PC-3 (cell line): ENCODE measurements at regions not wholly inside any gene's neighbourhood (a gene's known extent, or its start where the extent isn't known, plus 50 kb on each side); places are given as distances from the start of the nearest gene placed in this dataset.

ENCODE experiments used
- ATAC-seq: fragments of 200-7000 bp; cut with Tn5 transposase; 2 replicates; pipeline ENCODE4 v1.9.1; 2020; ENCODE audit warnings: mild to moderate bottlenecking, moderate library complexity
- BruUV-seq: library from RNA; stranded (reverse); fragments of 400-500 nt; replicated peaks from 2 replicates; lab custom pipeline; 2021; lab: Mats Ljungman, UMichigan
- CTCF ChIA-PET: fragments of 300-600 bp; sonication (Branson Sonifier 250); formaldehyde crosslinking; loops from one replicate; lab custom pipeline; 2022; ENCODE audit warnings: antibody characterized with exemption; lab: Charles Lee
- POLR2A ChIA-PET: fragments of 300-600 bp; sonication (Branson Sonifier 250); formaldehyde crosslinking; loops from one replicate; lab custom pipeline; 2022; ENCODE audit warnings: antibody characterized with exemption; ENCODE audit not compliant: unreplicated experiment; lab: Charles Lee
- DNase-seq: peaks from one replicate; pipeline ENCODE4 v3.0.0-alpha.2; 2015
- H2AFZ ChIP-seq: fragments of 300-600 bp; sonication (generic); 2 replicates; pipeline ENCODE4 v1.6.0; 2016; ENCODE audit warnings: antibody characterized with exemption, low read length
- H3F3A ChIP-seq: fragments of 300-600 bp; sonication (generic); one replicate; pipeline ENCODE4 v1.6.0; 2017; ENCODE audit warnings: antibody characterized with exemption, low read length, control low read depth, mild to moderate bottlenecking; ENCODE audit not compliant: unreplicated experiment
- H3K27ac ChIP-seq: fragments of 300-600 bp; sonication (generic); 2 replicates; pipeline ENCODE4 v1.5.1; 2016; ENCODE audit warnings: mild to moderate bottlenecking, low read length
- H3K27me3 ChIP-seq: fragments of 300-600 bp; sonication (generic); 2 replicates; pipeline ENCODE4 v1.6.1; 2016; ENCODE audit warnings: low read length, mixed read lengths
- H3K36me3 ChIP-seq: fragments of 300-600 bp; sonication (generic); 2 replicates; pipeline ENCODE4 v1.6.1; 2016; ENCODE audit warnings: low read depth, mixed run types, low read length, mixed read lengths
- H3K4me1 ChIP-seq: fragments of 300-600 bp; sonication (generic); 2 replicates; pipeline ENCODE4 v1.5.1; 2016; ENCODE audit warnings: low read length; ENCODE audit not compliant: insufficient read depth
- H3K4me2 ChIP-seq: fragments of 300-600 bp; sonication (generic); 2 replicates; pipeline ENCODE4 v1.6.0; 2016; ENCODE audit warnings: low read length
- H3K4me3 ChIP-seq: fragments of 300-600 bp; sonication (generic); 2 replicates; pipeline ENCODE4 v1.5.1; 2016; ENCODE audit warnings: mild to moderate bottlenecking, low read length, mixed read lengths
- H3K79me2 ChIP-seq: fragments of 300-600 bp; sonication (generic); 2 replicates; pipeline ENCODE4 v1.6.1; 2017; ENCODE audit warnings: low read length, mixed read lengths
- H3K9ac ChIP-seq: fragments of 300-600 bp; sonication (generic); 2 replicates; pipeline ENCODE4 v1.6.0; 2016; ENCODE audit warnings: mild to moderate bottlenecking, low read length
- H3K9me2 ChIP-seq: fragments of 300-600 bp; sonication (generic); replicated peaks from 2 replicates; pipeline ENCODE4 v1.6.1; 2016; ENCODE audit warnings: mixed run types, low read length, mixed read lengths
- H3K9me3 ChIP-seq: fragments of 300-600 bp; sonication (generic); 2 replicates; pipeline ENCODE4 v1.6.1; 2016; ENCODE audit warnings: low read length, mixed read lengths
- H4K20me1 ChIP-seq: fragments of 300-600 bp; sonication (generic); 2 replicates; pipeline ENCODE4 v1.6.1; 2016; ENCODE audit warnings: low read length, mixed read lengths
- EZH2 ChIP-seq: fragments of 300-600 bp; sonication (generic); IDR thresholded peaks from one replicate; pipeline ENCODE4 v1.6.1; 2017; ENCODE audit warnings: antibody characterized with exemption, mild to moderate bottlenecking, low read length; ENCODE audit not compliant: unreplicated experiment
- EZH2phosphoT487 ChIP-seq: fragments of 300-600 bp; sonication (generic); IDR thresholded peaks from 2 replicates; pipeline ENCODE4 v1.6.1; 2018; ENCODE audit warnings: mild to moderate bottlenecking, antibody characterized with exemption, low read length, borderline replicate concordance
- intact Hi-C: fragments of 100-400 bp; cut with micrococcal nuclease; formaldehyde crosslinking; loops from 2 replicates; pipeline ENCODE4 v1.9.0; 2023
- TF ChIP-seq, protein P1 (sequence below): fragments of 300-600 bp; sonication (generic); conservative IDR thresholded peaks from 2 replicates; pipeline ENCODE4 v1.5.1; 2017; ENCODE audit warnings: antibody characterized with exemption, low read depth, mild to moderate bottlenecking, low read length

DNA sequence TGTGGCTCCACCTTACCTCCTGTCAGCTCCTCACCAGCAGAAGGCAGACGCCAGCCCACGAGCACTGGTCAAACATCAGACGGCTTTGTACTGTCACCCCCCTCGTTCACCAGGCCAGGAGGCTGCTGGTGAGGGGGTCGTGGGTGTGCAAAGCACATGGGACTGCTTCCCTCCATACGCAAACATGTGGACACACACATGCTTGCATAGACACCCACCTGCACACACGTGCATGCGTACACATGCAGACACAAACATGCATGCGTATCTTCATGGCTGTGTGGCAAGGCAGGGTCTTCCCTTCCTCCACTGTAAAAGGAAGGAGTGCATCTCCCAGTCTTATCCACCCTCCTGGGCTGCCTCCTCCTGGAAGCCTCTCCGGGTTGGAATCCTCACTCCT lies 178.5 kb downstream of the OLFM1 start:
- Histone ChIP-seq H3K9me2 (no peaks in the 10 kb centered on the region), H2AFZ (no peak overlapping the region), H4K20me1 (no peaks in the 10 kb centered on the region), H3K36me3 (no peaks in the 10 kb centered on the region), H3K27ac (no peak overlapping the region), H3K9me3 (no peaks in the 10 kb centered on the region), H3K79me2 (no peaks in the 10 kb centered on the region), H3K4me1 (no peaks in the 10 kb centered on the region), H3K4me3 (no peak overlapping the region), H3K27me3 (peaks cover 28% of the 10 kb centered on the region), H3K4me2 (no peak overlapping the region), H3F3A (no peaks in the 10 kb centered on the region), H3K9ac (no peak overlapping the region)
- intact Hi-C loops = no loop called here
- no TSS peak for BruUV-seq
- ATAC-seq (no peak), DNase-seq (no peak)
- TF ChIP-seq EZH2 = no peak
- no peak for TF ChIP-seq EZH2phosphoT487
- TF ChIP-seq, protein P1, sequence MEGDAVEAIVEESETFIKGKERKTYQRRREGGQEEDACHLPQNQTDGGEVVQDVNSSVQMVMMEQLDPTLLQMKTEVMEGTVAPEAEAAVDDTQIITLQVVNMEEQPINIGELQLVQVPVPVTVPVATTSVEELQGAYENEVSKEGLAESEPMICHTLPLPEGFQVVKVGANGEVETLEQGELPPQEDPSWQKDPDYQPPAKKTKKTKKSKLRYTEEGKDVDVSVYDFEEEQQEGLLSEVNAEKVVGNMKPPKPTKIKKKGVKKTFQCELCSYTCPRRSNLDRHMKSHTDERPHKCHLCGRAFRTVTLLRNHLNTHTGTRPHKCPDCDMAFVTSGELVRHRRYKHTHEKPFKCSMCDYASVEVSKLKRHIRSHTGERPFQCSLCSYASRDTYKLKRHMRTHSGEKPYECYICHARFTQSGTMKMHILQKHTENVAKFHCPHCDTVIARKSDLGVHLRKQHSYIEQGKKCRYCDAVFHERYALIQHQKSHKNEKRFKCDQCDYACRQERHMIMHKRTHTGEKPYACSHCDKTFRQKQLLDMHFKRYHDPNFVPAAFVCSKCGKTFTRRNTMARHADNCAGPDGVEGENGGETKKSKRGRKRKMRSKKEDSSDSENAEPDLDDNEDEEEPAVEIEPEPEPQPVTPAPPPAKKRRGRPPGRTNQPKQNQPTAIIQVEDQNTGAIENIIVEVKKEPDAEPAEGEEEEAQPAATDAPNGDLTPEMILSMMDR = no peak
- POLR2A ChIA-PET = no interaction called here
- CTCF ChIA-PET = no interaction called here

DNA sequence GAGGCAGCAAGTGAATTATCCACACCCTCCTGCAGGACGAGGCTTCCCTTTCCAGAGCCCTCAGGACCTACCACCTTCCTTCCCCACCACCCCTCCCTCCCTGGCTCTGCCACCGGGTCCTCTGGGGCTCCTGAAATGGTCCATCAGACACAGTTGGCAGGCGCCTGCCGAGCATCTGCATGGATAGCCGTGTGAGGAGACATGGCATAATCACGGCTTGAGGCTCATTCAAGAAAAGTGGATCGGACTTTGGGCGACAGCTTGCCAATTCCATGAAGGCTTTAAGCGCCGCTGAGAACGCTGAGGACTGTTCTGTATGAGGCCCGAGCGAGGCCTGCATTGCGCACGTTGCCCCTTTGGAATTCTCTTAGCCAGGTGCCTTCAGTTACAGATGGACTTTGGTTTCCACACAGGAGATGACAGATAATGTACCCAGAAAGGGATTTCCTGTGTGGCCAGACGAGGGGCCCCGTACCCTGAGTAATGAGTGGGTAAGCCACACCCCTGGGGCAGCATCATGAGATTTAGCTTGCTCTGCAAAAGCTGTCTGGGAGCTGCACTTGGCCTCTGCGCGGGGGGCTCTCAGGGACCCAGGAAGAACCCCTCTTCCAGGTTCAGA lies 179.8 kb downstream of the OLFM1 start:
- no peaks in the 10 kb centered on the region for H3K9me2 ChIP-seq
- H4K20me1 ChIP-seq = no peaks in the 10 kb centered on the region
- H3K27me3 ChIP-seq = peaks cover 33% of the 10 kb centered on the region
- H2AFZ ChIP-seq = no peak overlapping the region
- no peak overlapping the region for H3K27ac ChIP-seq
- DNase-seq (no peak), ATAC-seq (no peak)
- no peak for TF ChIP-seq EZH2phosphoT487
- POLR2A ChIA-PET = no interaction called here
- H3K4me3 ChIP-seq = no peak overlapping the region
- CTCF ChIA-PET = no interaction called here
- BruUV-seq = no TSS peak
- intact Hi-C loops = no loop called here
- H3K9ac ChIP-seq = no peak overlapping the region
- no peaks in the 10 kb centered on the region for H3K36me3 ChIP-seq
- no peaks in the 10 kb centered on the region for H3K79me2 ChIP-seq
- H3F3A ChIP-seq = no peaks in the 10 kb centered on the region
- H3K4me2 ChIP-seq = no peak overlapping the region
- H3K4me1 ChIP-seq = no peaks in the 10 kb centered on the region
- no peaks in the 10 kb centered on the region for H3K9me3 ChIP-seq

DNA sequence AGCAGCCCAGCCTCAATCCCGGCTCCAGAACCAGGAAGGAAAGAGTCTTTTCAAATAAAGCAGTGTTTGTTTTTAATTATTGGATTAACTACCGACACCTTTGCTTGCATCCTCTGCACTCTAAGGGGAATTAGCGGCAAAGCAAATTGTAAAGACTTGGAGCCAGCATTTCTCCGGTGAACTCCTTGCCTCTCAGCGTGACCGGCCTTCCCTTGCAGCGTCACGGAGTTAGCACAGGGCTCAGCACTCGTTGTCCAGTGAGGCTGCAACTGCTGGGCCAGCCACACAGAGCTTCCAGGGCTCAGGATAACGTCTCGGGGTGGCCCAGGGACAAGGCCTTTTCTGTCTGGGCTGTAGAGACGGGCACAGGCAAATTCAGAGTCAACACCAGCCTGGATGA lies 180.6 kb downstream of the OLFM1 start:
- H3K4me2 ChIP-seq = no peak overlapping the region
- no peak overlapping the region for H3K9ac ChIP-seq
- no peak for DNase-seq
- H2AFZ ChIP-seq = no peak overlapping the region
- ChIA-PET POLR2A (no interaction called here), CTCF (no interaction called here)
- no peak for TF ChIP-seq EZH2
- H3K27me3 ChIP-seq = peaks cover 36% of the 10 kb centered on the region
- H3K9me3 ChIP-seq = no peaks in the 10 kb centered on the region
- no peak overlapping the region for H3K4me3 ChIP-seq
- no peak for ATAC-seq
- no peaks in the 10 kb centered on the region for H3K79me2 ChIP-seq
- no peaks in the 10 kb centered on the region for H3K9me2 ChIP-seq
- no peaks in the 10 kb centered on the region for H3F3A ChIP-seq
- H3K36me3 ChIP-seq = no peaks in the 10 kb centered on the region
- BruUV-seq = no TSS peak
- H4K20me1 ChIP-seq = no peaks in the 10 kb centered on the region
- H3K4me1 ChIP-seq = no peaks in the 10 kb centered on the region
- no peak overlapping the region for H3K27ac ChIP-seq
- intact Hi-C loops = no loop called here

DNA sequence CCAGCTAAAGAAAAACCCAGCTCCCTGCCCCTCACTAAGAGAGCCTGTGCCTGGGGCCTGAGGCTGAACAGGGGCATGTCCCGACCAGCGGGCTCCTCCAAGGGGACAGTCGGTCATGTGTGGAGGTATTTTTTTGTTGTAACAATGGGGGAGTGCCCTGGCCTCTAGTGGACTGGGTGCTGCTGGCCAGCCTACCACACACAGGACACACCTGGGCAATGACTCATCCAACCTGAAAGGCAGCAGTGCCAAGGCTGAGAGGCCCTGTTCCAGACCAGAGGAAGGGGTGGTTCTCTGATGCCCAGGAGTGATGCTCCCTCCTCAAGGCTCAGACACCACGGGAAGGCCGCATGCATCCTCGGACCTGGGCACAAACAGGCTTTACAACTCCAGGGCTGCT lies 181.5 kb downstream of the OLFM1 start:
- intact Hi-C loops = no loop called here
- Histone ChIP-seq H4K20me1 (no peaks in the 10 kb centered on the region), H3K4me2 (no peak overlapping the region), H3K4me1 (no peaks in the 10 kb centered on the region), H3K4me3 (no peak overlapping the region), H3K9me3 (no peaks in the 10 kb centered on the region), H3K9me2 (no peaks in the 10 kb centered on the region), H3K9ac (no peak overlapping the region), H3K27ac (no peak overlapping the region), H2AFZ (no peak overlapping the region), H3K79me2 (no peaks in the 10 kb centered on the region), H3F3A (no peaks in the 10 kb centered on the region), H3K27me3 (peaks cover 41% of the 10 kb centered on the region), H3K36me3 (no peaks in the 10 kb centered on the region)
- CTCF ChIA-PET = no interaction called here
- BruUV-seq = no TSS peak
- ATAC-seq (no peak), DNase-seq (no peak)
- POLR2A ChIA-PET = no interaction called here
- no peak for TF ChIP-seq EZH2
- TF ChIP-seq, protein P1 = no peak
- TF ChIP-seq EZH2phosphoT487 = no peak
